NCI-H748 treated with DMSO at 0.1 percent for 48 hours (cell line): ENCODE measurements at regions not wholly inside any gene's neighbourhood (a gene's known extent, or its start where the extent isn't known, plus 50 kb on each side); places are given as distances from the start of the nearest gene placed in this dataset.
"Not testable (repeated sequence)": the region's sequence is repeated elsewhere in the genome, so short reads cannot be mapped to it uniquely, and the experiment has no call there.

Experiments used
- DNase-seq: peaks from one replicate; lab custom pipeline; 2025; lab: John Stamatoyannopoulos, UW

DNA sequence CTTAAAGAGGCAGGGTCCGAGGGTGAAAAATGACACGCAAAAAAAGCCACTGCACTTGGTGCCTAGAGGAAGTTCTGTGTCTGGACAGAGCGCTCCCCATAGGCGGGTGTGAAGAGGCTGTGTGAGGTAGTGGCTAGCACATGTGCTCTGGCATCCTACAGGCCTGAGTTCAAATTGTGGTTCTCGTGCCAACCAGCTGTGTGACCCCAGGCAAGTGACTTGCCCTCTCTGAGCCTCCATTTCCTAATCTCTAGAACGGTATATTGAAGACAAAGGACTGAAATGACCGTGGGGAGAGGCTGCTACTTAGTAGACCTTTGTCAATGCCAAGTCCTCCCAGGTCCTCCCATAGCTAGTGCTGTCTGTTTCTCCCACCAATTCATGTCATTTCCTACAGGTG is 79.1 kb upstream of the MYL10 start:
- no peak for DNase-seq

DNA sequence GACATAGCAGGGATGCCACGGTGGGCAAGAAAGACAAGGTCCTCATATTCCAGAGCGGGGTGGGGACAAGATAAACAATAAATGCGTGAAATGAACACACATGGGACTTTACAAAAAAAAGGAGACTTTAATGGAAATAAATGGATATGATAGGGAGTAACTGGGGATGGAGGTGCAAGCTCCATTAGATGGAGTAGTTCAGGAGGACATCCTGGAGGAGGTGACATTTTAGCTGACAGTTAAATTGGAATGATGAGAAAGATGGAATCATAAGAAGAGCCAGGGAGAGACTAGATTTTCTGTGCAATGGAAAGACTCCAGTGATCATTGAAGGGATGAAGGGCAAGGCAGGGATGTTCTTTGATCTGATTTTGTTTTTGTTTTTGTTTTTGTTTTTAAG is 83.6 kb upstream of the MYL10 start:
- no peak for DNase-seq

DNA sequence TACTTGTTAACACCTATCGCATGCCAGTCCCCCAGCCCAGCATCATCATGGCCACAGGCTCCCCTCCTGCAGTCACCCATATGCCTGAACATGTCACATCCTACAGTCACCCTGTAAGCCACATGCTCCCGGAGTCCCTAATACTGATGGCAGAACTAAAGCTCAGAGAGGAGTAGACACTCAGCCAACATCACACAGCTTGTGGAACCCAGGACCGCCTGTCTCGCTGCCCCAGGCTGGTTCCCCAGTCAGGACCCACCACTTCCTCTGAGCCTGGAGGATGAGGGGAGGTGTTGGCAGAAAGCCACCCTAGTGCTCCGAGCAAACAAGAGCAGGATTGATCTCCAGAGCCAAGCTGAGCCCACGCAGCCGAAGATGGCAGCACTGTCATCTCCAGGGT is 85.0 kb upstream of the MYL10 start:
- no peak for DNase-seq

DNA sequence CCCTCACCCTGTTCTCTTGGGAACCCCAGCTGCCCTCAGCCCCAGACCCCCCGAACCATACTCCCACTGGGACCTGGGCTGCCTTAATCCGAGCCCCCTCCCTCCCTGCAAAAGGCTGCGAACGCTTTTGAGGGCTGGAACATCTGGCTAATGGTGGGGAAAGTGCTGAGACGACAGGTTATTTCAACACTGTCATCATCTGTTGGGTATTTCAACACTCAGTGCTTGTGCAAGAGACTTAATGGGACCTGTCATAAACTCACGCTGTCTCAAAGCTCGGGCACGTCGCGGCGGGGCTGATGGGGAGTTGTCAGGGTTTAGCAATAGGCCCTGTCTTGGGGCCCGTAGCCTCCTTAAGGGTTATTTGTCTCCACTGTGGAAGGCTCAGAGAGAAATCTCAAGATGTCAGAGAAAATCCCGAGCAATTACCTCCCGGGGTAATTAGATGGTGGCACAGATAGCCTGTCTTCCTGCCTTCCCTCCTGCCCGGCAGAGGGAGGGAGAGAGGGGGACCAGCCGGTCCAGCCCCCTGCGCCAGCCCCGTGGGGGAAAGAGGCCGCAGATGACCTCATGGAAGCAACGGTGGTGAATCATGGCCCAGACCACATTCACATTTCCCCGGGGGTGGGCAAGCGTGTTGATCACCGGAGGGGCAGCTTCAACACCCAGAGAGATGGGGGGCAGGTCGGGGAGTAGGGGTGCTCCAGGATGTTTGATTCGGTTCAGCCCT is 88.7 kb upstream of the MYL10 start:
- no peak for DNase-seq

DNA sequence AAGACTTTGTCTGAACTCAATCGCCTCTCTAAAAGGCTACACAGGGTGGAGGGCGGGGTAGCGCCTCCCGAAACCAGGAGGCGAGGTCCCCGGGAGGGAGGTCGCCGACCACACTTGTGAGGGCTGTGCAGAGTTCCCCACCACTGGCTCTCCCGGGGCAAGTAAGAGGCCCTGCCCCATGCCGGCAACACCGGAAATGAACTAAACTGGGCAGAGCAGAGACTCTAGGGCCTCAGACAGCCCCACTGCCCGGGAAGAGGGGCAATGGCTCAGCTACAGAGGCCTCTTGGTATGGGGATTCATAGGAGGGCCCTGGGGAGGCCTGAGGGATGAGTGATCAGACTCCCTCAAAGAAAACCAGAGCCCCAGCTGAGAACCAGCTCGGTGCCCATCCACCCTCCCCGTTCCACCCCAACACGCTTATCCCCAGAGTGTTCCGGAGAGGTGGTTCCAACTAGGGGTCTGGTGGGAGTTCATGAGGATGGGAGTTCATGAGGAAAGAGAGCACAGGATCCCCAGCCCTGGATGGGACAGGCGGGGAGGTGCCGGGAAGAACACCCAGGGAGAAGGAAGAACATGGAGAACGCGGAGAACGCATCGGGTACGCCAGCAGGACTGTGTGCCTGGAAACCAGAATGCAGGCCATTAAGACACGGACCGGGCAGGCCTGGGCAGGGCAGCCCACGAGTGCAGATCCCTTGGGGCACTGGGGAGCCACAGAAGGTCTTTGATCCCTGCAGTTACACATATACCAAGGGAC is 89.4 kb upstream of the MYL10 start:
- no peak for DNase-seq

DNA sequence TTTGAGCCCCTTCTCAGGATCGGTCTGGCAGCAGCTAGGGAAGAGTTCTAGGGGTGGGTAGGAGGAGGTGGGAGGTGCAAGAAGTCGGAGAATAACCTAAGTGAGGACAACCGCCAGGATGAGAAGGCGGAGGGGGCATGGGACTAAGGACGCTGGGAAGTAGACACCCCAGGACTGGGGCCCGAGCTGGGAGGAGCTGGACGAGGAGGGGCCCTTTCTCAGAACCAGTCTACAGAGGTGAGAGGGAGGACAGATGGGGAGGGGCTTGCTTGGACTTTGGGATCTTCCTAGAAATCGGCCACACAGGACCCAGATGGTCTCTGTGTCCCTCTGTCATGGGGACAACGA is 90.0 kb upstream of the MYL10 start:
- DNase-seq: no peak

DNA sequence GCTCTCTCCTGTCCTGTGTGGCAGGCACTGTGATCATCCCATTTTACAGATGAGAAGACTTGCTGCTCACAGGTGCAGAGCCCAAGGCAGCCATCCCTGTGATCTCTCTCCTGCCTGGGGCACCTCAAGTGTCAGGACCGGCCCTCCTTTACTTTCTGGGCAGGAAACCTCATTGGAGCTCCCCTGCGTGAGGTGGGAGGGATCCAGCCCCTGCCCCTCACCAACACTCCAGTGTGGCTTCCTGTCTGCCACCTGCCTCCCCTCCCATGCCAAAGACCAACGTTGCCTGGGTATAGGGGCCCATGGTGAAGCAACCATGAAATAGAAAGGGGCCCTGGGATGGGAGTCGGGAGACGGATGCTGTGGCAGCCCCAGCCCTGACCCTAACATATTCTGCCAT is 91.2 kb upstream of the MYL10 start:
- DNase-seq: no peak

DNA sequence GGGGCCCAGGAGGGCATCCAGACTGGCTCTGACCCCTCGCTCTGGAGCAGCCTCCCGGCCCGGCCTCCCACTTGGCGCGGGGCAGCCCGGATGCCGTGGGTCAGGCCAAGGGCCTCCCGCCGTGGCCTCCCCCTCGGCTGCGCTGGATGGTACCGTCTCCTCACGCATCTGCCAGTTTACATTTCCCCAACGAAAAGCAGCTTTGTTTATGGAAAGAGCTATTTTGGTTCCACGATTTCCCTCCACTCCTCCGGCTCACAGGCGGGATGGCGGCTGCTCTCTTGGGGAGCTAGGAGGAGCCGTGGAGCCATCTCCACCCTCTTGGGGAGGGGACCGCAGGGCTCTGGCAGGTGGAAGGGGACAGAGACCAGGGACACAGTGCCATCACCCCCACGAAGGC is 93.2 kb upstream of the MYL10 start:
- no peak for DNase-seq

DNA sequence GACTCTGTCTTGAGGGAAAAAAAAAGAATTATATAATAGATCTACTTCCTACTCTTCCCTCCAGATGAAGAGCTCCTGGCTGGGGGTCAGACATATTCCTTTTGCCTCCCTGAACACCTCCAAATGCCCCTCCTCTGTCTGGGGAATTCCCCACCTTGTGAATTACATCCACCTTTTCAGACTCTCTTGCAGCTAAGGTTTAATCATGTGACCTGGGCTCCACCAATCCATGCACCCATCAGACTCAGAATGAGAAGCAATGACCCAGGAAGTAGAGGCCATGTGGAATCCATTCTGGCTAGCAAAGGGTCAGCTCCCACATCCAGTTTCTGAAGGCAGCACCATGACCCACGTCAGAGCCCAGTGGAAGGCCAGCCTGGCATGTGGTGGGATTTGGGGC is 93.6 kb upstream of the CUX1 start:
- no peak for DNase-seq

DNA sequence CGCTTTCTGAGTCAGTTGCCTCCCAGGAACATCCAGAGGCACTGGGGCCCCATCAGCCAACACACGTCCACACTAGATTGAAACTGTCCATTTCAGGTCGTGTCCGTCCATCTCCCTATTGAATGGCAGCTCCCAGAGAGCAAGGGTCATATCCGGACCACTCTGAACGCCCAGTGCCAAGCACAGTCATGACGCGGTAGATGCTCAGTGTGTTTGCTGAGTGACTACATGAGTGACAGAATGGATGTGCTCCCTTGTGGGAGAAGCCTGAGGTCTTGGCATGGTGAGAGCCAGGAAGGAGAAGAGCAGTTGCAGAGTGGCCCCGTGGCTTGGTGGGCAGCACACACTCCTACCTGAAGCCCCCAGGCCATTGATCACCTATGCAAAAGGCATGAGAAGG is 92.5 kb upstream of the CUX1 start:
- no peak for DNase-seq

DNA sequence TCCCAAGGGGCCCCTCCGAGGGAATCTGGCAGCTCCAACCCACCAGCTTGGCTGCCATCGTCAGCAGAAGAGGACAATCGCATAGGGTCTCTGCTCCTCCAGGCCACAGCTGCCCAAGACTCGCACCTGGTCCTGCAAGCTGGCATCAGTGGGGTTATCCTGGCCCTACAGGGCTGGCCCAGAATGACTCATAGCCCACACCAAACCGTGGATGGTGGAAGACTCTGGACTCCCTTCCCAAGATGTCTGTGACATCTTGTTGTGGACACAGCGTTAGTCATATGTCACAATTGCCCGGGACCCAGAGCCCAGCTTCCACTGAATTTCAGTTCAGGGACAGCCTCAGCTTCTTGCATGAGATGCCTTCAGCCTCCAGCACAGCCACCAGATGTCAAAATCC is 91.5 kb upstream of the CUX1 start:
- DNase-seq: no peak

DNA sequence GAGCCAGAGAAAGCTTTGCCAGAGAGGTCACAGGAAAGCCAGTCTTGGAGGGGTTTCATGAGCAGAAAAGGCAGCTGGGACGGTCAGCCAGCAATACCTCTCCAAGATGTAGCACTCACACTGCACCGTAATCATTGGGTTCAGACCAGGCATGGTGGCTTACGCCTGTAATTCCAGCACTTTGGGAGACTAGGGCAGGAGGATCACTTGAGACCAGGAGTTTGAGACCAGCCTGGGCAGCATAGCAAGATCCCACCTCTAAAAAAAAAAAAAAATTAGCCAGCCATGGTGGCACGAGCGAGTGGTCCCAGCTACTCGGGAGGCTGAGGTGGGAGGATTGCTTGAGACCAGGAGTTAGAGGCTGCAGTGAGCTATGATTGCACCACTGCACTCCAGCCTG is 90.2 kb upstream of the CUX1 start:
- DNase-seq: no peak

DNA sequence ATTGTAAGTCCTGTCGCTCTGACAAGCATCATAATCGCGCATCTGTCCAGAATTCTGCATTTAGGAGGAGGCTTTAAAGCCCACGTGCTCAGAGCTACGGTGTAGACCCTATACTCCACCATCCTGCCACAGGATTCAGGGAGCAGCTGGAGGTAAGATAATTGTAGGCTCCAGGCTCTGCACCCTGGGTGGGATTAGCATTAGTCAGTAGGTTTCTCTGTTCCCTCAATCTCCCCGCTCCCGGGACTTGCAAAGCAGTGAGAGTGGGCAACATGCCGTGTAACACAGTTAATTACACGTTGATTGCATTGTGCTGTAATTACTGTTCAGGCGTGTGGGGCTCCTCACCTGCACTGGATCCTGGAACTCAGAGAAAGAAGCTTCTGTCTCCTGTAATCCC is 89.3 kb upstream of the CUX1 start:
- DNase-seq: no peak

DNA sequence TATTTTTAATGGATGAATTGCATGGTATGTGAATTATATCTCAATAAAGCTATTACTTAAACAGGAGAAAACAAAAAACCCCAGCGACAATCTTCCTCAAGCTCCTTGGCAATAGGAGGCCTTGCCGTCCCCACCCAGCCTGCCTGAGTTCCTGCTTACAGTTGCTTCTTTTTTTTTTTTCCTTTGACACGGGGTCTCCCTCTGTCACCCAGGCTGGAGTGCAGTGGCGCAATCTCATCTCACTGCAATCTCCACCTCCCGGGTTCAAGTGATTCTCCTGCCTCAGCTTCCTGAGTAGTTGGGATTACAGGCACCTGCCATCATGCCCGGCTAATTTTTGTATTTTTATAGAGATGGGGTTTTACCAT is 88.6 kb upstream of the CUX1 start:
- not testable (repeated sequence) for DNase-seq

DNA sequence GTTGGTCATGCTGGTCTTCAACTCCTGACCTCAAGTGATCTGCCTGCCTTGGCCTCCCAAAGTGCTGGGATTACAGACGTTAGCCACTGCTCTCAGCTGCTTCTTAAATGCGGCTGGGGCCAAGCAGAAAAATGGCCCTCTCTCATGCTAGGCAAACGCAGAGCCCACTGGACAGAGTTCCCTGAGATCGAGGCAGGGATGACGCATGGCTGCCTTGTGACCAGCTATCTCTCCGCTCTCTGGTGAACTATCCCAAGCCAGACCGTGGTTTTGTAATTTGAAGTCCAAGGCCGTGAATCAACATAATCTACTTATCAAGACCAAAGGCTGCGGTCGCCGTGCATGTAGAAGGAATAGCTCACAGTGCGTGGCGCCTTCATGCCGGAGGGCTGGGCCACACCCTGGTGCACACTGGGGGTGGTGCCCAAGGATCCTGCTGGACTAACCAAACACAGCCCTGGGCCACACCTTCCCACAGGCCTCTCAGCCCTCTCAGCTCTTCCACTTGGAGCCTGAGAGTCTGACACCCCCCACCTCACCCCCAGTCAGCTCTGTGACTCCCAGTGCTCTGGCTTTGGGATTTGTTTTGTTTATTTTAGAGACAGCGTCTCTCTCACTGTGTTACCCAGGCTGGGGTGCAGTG is 88.1 kb upstream of the CUX1 start:
- DNase-seq: no peak

DNA sequence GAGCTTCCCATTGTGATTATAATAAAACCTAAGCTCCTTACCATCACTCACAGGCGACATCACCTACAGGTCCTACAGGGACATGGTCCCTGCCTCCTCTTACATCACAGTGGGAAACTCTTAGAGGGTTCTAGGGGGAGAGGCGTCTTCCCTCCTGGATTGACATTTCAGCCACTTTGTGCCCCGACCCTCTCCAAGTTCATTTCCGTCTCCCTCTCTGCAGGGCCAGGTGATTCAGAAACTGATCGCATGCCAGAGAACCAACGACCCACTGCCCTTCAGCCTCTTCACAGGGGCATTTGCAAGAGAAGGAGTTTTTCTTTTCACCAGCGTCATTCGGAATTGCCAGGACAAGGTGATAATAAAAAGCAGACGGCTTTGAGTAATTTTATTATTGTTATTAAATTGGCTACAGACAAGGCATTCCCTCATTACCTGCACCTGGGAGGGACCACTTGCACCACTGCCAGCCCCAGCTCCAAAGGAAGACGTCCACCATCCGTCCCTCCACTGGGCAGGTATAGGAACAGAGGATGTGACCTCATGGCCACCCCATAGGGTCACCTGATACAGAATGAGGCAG is 85.8 kb upstream of the CUX1 start:
- no peak for DNase-seq

DNA sequence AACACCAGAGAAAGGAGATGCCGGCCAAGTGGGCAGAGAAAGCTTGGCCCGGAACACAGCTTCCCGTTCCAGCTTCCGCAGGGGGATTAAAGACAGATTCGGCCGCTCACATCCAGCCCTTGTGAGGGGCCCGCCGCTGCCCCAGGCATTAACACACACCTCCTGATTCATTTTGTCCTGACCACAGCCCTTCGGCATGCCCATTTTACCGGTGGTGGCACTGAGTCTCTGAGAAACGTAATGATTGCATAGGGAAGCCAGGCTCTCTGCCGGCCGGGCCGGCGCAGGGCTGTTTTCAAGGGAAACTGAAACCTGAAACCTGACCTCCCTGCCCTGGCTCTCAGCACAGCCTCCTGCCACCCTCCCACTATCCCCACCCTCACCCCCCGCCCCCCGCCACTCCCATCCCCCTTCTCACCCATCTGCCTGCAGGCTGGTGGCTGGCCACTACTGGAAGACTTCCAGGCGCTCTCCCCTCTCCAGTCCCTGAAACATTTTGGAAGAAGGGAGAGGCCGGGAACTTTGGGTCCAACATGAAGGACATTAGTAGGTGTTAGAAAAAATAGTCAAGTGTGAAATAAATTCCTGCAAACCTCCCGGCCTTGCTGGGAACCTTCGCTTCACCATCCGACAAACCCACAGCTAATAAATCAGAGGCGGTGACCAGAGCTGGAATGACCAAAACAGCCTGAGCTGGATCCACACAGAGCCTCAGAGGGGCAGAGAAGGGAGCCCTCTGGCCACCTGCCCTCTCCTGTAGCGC is 83.5 kb upstream of the CUX1 start:
- peak; percentile 32 for DNase-seq

DNA sequence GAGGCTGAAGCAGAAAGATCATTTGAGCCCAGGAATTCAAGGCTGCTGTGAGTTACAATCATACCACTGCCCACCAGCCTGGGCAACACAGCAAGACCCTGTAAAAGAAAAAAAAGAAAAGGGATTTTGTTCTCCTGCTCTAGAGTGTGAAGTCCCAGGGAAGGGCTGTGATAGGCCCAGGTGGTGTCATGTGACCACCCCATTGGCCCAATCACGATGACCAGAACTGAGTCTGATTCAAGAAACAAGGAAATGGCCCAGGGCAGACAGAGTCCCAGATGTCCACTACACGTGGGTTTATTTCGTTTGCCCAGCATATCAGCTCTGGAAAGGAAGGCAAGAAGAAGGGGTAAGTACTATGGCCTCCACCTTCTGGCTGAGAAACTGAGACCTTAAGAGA is 81.3 kb upstream of the CUX1 start:
- DNase-seq: no peak

DNA sequence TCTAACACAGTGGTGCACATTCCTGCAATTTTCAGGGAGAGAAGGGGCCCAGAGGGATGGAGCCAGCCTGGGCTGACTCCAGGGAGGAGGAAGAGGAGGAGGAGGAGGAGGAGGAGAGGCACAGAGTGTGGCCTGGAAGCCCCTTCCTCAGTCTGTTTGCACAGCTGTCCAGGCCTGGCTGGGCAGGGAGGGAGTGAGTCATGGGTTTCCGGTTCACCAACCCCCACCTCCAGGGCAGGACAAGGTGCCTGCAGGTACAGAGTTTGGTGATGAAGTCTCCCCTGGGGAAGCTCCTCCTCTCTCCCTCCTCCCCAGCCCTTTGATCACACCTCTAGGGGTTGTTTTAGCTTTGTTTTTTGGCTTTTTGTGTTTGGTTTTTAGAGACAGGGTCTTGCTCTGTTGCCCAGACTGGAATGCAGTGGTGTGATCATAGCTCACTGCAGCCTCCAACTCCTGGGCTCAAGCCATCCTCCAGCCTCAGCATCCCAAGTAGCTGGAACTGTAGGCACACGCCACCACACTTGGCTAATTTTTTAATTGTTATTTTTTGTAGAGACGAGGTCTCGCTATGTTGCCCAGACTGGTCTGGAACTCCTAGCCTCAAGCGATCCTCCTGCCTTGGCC is 77.5 kb upstream of the CUX1 start:
- DNase-seq: no peak

DNA sequence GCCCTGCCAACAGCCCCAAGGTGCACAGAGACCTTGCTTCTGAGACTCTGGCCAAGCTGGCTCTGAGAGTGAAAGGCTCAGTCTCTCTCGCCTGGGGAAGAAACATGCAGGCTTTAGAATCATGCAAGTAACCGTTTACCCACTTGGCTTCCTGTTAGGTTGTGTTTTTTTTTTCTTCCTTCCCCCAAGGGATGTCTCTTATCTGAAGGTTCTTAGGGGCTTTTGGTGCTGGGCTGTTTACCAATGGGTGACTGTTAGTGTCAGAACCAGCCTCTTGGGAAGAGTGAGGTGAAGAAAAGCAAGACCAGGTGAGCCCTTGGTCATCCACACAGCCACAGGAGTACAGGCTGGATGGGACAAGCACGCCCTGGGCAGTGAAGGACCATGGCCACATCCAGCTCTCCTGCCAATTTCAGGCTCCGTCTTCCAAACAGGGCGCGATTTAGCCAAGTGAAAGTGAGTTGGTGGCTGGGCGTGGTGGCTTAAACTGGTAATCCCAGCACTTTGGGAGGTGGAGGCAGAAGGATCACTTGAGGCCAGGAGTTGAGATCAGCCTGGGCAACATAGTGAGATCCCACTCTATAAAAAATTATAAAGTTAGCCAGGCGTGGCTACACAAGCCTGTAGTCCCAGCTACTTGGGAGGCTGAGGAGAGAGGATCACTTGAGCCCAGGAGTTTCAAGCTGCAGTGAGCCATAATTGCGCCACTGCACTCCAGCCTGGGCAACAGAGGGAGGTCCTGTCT is 76.3 kb upstream of the CUX1 start:
- no peak for DNase-seq
